Right renal pelvis (tissue), 4 donors: ENCODE measurements at regions not wholly inside any gene's neighbourhood (a gene's known extent, or its start where the extent isn't known, plus 50 kb on each side); places are given as distances from the start of the nearest gene placed in this dataset.

Experiments used
- DNase-seq, 4 donors: peaks; one replicate each; pipeline ENCODE4 v3.0.0-alpha.2; 2013; ENCODE audit warnings: low read depth in 4 of 4, low spot score in 3 of 4, missing footprints in 1 of 4

DNA sequence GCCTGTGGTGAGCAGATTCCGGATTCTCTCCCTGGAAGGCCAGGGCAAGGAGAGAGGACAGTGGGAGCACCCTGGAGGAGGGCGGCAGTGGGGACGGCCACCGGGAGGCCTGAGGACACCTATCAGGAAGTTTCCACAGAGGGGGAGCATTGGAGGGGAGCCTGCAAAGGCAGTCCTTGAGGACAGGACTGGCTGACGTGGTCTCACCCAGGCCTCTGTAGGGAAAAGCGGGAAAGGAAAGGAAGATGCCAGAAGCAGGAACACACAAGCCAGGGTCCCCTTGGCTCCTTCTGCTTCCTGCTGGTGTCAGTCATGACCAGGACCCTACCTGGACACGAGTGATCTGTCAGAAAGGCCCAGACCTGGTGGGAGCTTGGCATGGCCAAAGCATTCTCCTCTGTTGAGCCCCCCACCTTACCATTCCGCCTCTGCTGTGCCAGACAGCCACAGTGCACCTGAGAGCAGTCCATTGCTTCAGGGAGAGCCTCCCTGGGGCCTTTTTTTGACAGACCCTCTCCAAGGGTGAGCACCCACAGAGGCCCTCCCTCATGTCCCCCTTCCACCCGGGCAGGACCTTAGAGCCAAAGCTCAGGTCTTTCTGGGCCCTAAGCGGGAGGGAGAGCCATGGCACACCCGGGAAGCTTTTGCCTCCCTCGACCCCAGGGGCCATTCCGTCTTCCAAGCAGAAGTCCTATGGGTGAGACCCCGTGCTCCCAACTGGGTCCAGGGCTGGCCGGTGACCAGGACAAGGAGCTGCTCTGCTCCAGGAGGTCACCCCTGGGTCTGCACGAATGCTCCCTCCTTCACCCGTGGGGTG lies 333.1 kb downstream of the DYSF start:
- no peak for DNase-seq

DNA sequence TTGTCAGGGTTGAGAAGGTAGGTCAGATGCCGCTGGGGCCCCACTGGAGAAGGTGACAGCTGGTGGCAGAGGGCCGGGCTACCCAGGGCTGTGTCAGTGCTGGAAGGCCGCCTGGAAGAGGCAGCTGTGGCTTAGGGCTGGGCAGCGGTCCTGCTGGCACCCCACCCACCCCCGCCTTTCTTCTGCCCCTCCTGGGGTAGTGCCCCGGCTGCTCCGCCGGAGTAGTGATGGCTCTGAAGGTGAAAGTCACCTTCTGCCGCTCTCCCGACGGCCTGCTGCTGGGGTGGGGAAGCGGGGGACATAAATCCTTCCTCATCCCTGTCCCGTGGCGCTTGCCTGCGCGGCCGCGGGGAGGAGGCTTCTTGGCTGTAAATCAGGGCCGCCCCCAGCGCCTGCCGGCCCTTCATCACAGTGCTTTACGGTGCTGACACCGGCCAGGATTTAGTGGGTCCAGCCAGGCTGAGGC lies 332.2 kb downstream of the DYSF start:
- DNase-seq: no peak

- no peak for DNase-seq
Observed at GRCh38 chr2:71784734-71785511, 331.6 kb downstream of the DYSF start.

GRCh38 chr2:71783815-71784214 lies 330.5 kb downstream of the DYSF start:
- no peak for DNase-seq

- DNase-seq: no peak
Observed at GRCh38 chr2:71783215-71783614, 329.9 kb downstream of the DYSF start.

DNA sequence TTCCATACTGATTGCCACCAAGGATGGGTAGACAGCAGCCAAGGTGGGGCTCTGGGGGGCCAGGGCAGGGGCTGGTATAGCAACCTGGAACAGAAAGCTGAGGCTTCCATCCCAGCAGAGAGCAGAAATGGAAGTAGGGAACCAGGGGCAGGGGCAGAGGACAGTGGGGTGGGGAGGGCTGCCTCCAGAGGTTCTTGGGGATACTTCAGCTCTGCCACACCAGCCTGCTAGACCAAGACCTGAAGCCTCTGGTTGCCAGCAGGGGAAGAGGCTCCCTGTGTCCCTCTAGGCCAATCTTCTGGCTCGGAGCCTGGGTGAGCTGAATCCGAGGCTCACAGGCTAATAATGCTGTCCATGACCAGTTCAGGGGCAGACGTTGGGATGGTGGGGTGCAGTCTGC lies 329.0 kb downstream of the DYSF start:
- no peak for DNase-seq

DNA sequence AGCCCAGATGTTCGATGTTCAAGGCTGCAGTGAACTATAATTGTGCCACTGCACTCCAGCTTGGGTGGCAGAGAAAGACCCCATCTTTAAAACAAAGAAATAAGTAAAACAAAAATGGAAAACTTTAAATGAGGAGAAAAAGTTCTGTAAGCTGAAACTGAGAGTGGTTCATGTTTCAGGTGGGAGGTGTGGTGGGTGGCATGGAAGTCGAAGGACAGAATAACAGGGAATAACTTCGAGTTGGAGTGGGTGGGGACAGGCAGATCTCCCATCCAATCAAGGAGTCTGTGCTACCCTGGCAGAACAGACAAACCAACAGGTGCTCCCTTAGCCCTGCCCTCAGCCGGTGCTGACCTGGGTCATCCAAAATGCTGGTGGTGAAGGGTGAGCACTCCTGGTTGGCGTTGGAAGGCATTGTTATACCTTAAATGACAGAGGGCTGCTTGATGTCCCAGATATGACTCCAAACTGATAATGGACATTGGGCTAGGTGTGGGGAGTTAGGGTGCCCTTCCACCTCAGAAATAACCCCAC lies 328.4 kb downstream of the DYSF start:
- no peak for DNase-seq

DNA sequence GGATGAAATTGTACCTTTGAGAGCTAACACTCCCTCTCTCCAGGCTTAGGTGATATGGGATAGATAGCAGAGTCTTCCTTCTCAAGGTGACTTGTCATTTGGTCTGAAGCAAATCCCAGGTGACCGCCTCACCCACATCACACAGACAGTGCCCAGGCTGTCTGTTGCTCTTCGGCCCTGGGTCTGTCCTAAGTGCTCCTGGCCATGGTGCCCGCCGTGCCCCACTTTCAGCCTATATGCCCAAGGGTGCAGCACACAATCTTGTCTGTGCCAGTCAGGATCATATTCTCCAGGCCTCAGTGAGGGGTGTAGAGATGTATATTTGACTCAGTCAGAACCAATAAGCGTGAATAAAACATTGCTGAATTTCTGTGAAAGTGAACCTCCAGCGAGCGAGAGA lies 326.8 kb downstream of the DYSF start:
- DNase-seq: no peak

DNA sequence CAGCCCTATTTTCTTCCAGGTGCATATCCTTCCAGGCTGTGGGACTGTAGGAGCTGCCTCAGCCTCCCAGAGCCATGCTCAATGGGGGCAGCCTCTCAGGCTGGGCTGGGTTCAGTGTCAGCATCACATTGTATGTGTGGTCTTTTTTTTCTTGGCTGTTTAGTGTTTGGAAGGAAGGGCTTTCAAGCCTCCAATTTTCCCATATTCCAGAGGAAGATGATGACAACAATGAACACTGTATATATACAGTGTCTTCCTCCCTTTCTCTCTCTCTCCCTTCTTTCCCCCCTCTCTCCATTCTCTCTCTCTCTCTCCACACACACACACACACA lies 326.4 kb downstream of the DYSF start:
- no peak for DNase-seq

DNA sequence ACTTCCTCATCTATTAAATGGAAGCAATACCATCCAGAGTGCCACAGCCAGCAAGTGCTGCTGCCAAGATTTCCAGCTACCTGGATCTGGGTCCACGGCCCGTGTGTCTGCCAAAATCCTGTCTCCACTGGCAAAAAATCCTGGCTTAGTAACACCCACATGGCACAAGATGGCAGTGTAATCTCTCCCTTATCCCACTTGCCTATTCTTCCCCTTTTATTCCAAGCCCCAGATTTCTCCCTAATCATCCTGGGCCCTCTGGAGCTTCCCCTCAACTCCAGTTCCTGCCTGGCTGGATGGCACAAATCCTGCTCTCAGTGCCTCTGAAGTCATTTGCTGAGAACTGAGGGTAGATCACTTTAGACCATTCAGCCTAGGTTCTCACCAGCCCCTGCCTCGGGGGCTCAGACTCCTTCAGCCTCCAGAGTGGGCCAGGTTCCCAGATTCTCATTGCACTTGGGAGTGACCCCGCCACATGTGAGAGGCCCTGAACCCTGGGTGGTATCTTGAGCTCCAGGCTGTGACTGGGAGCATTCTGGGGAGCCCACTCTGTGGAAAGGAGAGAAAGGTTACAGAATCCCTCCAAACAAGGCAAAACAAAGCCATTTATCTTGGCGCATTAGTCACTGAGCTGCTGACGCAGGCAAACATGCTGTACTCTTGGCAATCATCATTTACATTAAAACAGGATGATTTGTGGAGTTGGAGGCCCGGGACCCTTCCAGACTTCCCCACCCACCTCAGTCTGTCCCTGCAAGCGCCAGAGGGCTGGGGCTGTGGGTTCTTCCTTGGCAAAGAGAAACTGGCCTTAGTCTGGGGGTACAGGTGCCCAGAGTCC lies 325.8 kb downstream of the DYSF start:
- no peak for DNase-seq

DNA sequence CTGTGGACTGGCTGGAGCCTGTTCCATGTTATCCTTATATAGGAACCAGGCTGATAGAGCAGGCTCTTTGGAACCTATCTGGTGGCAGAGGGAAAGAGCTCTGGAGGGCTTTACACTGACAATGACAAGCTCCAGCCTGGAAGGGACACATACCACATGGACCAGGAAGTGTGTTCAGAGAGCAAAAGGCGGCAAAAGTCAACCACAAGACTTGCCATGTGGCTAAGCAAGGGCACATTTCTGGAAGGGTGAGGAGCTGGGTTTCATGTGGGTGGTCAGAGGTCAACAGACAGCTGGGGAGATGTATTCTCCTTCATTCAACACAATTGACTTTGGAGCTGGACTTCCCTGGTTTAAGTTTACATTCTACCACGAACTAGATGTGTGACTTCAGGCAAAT lies 325.2 kb downstream of the DYSF start:
- no peak for DNase-seq

GRCh38 chr2:71777946-71778345 lies 324.6 kb downstream of the DYSF start:
- no peak for DNase-seq

GRCh38 chr2:71776227-71776626 lies 322.9 kb downstream of the DYSF start:
- DNase-seq: no peak

GRCh38 chr2:71773218-71773617 lies 319.9 kb downstream of the DYSF start:
- no peak for DNase-seq

DNA sequence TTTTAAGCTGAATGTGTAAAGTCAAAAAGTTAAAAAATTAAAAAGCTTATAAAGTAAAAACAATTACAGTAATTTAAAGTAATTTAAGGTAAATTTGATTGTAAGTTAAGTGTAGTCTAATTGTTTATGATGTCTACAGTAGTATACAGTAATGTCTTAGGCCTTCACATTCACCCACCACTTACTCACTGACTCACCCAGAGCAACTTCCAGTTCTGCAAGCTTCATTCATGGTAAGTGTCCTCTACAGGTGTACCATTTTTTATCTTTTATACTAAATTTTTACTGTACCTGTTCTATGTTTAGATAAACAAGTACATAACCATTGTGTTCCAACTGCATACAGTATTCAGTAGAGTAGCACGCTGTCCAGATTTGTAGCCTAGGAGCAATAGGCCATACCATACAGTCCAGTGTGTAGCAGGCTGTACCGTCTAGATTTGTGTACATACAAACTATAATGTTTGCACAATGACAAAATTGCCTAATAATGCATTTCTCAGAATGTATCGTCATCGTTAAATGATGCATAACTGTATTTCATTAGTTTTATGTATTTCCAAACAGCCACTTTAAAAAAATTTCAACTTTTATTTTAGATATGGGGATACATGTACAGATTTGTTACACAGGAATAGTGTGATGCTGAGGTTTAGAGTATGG lies 319.3 kb downstream of the DYSF start:
- no peak for DNase-seq

DNA sequence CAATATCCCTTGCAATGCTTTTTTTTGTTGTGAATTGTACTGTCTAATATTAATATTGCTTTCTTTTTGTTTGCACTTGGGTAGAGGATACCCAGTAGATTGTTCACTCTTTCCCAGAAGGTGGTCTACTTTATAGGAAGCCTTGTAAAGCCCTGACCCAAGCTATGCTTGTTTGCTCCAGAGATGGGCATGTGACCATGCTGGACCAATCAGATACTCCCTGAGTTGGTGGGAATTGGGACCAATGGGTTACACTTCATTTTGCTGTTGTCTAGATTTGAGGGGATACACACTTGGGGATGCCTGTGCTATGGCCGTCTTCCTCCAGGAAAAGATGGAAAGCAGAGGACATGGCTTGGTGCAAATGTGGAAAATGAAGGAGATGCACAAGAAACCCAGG lies 314.3 kb downstream of the DYSF start:
- DNase-seq: no peak

DNA sequence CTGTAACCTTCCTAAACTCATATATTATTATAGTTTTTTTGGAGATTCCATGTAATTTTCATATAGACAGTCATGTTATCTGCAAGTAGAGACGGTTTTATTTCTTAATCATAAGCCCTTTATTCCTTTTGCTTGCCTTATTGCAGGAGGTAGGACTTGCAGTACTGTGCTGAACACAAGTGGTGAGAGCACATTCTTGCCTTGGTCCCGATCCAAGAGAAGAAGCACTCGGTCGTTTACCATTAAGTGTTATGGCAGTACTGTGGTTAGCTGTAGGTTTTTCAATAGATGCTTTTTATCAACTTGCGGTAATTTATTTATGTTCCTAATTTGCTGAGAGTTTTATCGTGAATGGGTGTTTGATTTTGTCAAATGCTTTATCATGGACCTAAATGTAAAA lies 305.7 kb downstream of the DYSF start:
- DNase-seq: no peak

GRCh38 chr2:71757351-71757750 lies 304.0 kb downstream of the DYSF start:
- DNase-seq: no peak

GRCh38 chr2:71756280-71756906 lies 303.0 kb downstream of the DYSF start:
- DNase-seq: no peak

DNA sequence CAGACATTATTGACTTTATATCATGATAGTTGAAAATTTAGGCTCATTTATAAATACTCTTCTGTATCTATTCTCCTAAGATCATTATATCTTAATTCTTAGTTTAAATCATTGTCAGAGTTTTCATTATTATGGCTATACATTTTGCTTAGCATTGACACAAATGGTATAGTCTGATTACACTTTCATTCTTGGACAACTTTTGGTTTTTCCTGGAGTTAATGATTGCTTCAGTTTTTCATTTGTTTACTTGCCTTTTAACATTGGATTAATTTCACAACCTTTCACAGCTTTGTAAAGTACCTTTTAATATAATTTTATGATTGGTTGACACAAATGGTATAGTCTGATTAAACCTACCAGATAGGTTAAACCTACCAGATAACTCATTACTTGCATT lies 298.2 kb downstream of the DYSF start:
- DNase-seq: no peak
